ENCODE measurements at regions not wholly inside any gene's neighbourhood (a gene's known extent, or its start where the extent isn't known, plus 50 kb on each side); places are given as distances from the start of the nearest gene placed in this dataset.
A peak's percentile ranks its signal among the peaks of the same experiment; 100 is the strongest.
"Not testable (repeated sequence)": the region's sequence is repeated elsewhere in the genome, so short reads cannot be mapped to it uniquely, and the experiment has no call there.

- no peaks in the 10 kb centered on the region for H3K36me3 ChIP-seq
- H3K4me1 ChIP-seq, result no peaks in the 10 kb centered on the region
- TF ChIP-seq CTCF (IDR thresholded peaks at IDR 0.05), result peak; percentile 46 to 50
- intact Hi-C loops (cut with DNase I), result no loop called here
- peaks cover 0 to 2% of the 10 kb centered on the region in 2 donors for H3K9me3 ChIP-seq
- H3K27me3 ChIP-seq, result no peaks in the 10 kb centered on the region
- H3K4me3 ChIP-seq, result no peak overlapping the region
- no peak overlapping the region for H3K27ac ChIP-seq
- ATAC-seq, result peak; percentile 97
- peak in 3 of 4 donors; percentile 51 to 76 (median 58) for DNase-seq
These were observed 61.1 kb upstream of the VAMP7 start for GRCh38 chrX:155819966-155820491.

DNA sequence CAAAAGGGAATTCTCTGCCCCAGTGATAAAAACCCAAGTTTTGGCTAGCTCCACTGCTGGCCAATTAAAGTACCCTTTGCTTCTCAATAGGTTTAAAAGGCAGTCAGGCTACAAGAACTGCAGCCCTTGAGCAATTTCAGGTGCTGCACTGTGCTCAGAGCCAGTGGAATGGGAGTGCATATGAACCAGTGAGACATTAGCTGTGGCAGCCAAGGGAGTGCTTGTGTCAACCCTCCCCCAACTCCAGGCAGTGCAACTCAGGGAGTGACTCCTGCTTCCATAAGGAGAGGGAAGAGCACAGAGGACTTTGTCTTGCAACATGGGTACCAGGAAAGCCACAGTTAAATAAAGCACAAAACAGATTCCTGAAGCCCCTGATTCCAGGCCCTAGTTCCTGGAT, 61.6 kb upstream of the VAMP7 start:
- intact Hi-C loops (cut with DNase I), result no loop called here
- no peaks in the 10 kb centered on the region for H3K27me3 ChIP-seq
- DNase-seq (no peak), ATAC-seq (peak; percentile 54)
- H3K27ac ChIP-seq, result no peak overlapping the region
- H3K4me1 ChIP-seq, result no peaks in the 10 kb centered on the region
- no peak overlapping the region for H3K4me3 ChIP-seq
- H3K36me3 ChIP-seq, result no peaks in the 10 kb centered on the region
- TF ChIP-seq CTCF (IDR thresholded peaks at IDR 0.05), result no peak
- H3K9me3 ChIP-seq, result peaks cover 0 to 5% of the 10 kb centered on the region in 2 donors

DNA sequence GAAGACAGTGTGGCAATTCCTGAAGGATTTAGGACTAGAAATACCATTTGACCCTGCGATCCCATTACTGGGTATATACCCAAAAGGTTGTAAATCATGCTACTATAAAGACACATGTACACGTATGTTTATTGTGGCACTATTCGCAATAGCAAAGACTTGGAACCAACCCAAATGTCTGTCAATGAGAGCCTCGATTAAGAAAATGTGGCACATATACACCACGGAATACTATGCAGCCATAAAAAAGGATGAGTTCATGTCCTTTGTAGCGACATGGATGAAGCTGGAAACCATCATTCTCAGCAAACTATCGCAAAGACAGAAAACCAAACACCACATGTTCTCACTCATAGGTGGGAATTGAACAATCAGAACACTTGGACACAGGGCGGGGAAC, 66.8 kb upstream of the VAMP7 start:
- H3K27me3 ChIP-seq, result not testable (repeated sequence)

DNA sequence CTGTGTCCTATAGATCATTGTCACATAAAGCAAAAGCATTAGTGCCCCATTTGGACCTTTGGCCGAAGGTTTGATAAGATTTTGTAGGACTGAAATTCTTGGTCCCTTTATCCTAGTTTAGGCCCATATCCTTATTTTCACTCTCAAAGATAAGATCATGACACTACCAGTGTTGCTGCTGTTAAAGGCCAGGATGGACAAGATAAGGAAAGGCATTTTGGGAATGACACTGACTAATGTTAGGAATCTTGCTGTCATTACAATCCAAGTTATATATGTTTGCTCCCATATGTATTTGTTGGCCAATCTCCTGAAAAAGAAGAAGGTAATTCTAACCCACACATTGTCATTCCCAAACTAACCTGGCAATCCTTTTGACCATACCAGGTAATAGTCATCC, 101.3 kb upstream of the VAMP7 start:
- Histone ChIP-seq H3K4me3 (no peak overlapping the region), H3K27ac (no peak overlapping the region), H3K4me1 (no peaks in the 10 kb centered on the region), H3K36me3 (no peaks in the 10 kb centered on the region), H3K9me3 (no peaks in the 10 kb centered on the region), H3K27me3 (no peaks in the 10 kb centered on the region)
- TF ChIP-seq CTCF (IDR thresholded peaks at IDR 0.05), result no peak
- no peak for ATAC-seq
- no peak for DNase-seq
- intact Hi-C loops (cut with DNase I), result no loop called here

More for the DNA sequence above, 66.8 kb upstream of the VAMP7 start:
- H3K36me3 ChIP-seq; H3K9me3 ChIP-seq; H3K27ac ChIP-seq; intact Hi-C loops (cut with DNase I); H3K4me1 ChIP-seq; H3K4me3 ChIP-seq; ATAC-seq; DNase-seq: not testable (repeated sequence)

- Histone ChIP-seq H3K4me3 (no peak overlapping the region), H3K36me3 (no peaks in the 10 kb centered on the region), H3K9me3 (no peaks in the 10 kb centered on the region), H3K27ac (no peak overlapping the region), H3K4me1 (no peaks in the 10 kb centered on the region), H3K27me3 (no peaks in the 10 kb centered on the region)
- ATAC-seq, result no peak
- DNase-seq, result no peak
- intact Hi-C loops (cut with DNase I), result no loop called here
- no peak for TF ChIP-seq CTCF (IDR thresholded peaks at IDR 0.05)
These were observed 102.1 kb upstream of the VAMP7 start for GRCh38 chrX:155778844-155779553.

- no peak for ATAC-seq
- intact Hi-C loops (cut with DNase I), result no loop called here
- H3K4me3 ChIP-seq, result no peak overlapping the region
These were observed 106.8 kb upstream of the VAMP7 start for GRCh38 chrX:155774387-155774786.

More at GRCh38 chrX:155774387-155774786, 106.8 kb upstream of the VAMP7 start:
- no peak overlapping the region for H3K27ac ChIP-seq
- no peaks in the 10 kb centered on the region for H3K9me3 ChIP-seq
- no peaks in the 10 kb centered on the region for H3K27me3 ChIP-seq
- no peaks in the 10 kb centered on the region for H3K4me1 ChIP-seq
- peak in 1 of 4 donors; percentile 41 for DNase-seq
- H3K36me3 ChIP-seq, result no peaks in the 10 kb centered on the region
- TF ChIP-seq CTCF (IDR thresholded peaks at IDR 0.05), result no peak

Measured in left lung (tissue), 4 donors.